ENCODE measurements at regions not wholly inside any gene's neighbourhood (a gene's known extent, or its start where the extent isn't known, plus 50 kb on each side); places are given as distances from the start of the nearest gene placed in this dataset.

GRCh38 chr10:124249196-124249595 is 155.8 kb upstream of the CHST15 start:
- ChIA-PET CTCF (interaction anchor here (0.6 to 1.4 kb wide), 3 partner anchors 17 to 1723 kb away, joined by 3 to 4 read pairs (median 3); no protein-coding TSS in a partner anchor), RAD21 (ENCODE audit: unreplicated experiment) (no interaction called here), POLR2A (interaction anchor here (0.8 kb wide), 1 partner anchor 29 kb away, joined by 3 read pairs; no protein-coding TSS in a partner anchor), SMC1A (ENCODE audit: uncharacterized antibody, unreplicated experiment) (interaction anchor here (0.6 kb wide), 1 partner anchor 36 kb away, joined by 3 read pairs; no protein-coding TSS in a partner anchor)
- H3K9me3 ChIP-seq (replicated peaks; ENCODE audit: control insufficient read depth, insufficient read depth, low read length) = no peaks in the 10 kb centered on the region; the same call in 2 of the 3 replicates
- no peaks in the 10 kb centered on the region for H4K20me1 ChIP-seq (ENCODE audit: control insufficient read depth, insufficient read depth)
- 71% methylated on average over 6 of the region's 6 CpGs for WGBS (ENCODE audit: insufficient coverage, insufficient replicate concordance, low lambda C conversion rate, missing lambda C conversion rate)
- intact Hi-C loops (cut with micrococcal nuclease; ENCODE audit: unreplicated experiment) = no loop called here
- H2AFZ ChIP-seq (ENCODE audit: control insufficient read depth, low read depth, low read length) = no peak overlapping the region
- no peak for ATAC-seq
- H3K9ac ChIP-seq (ENCODE audit: control insufficient read depth, insufficient read depth, low read length) = no peak overlapping the region
- FAIRE-seq = no peak
- H3K4me3 ChIP-seq = no peak overlapping the region
- no peaks in the 10 kb centered on the region for H3K79me2 ChIP-seq (ENCODE audit: control insufficient read depth, insufficient read depth, low read length)
- no peaks in the 10 kb centered on the region for H3K36me3 ChIP-seq (ENCODE audit: control insufficient read depth in 2 of 2, insufficient read depth in 2 of 2, low read length in 1 of 2)
- no peak overlapping the region for H3K27ac ChIP-seq (ENCODE audit: control insufficient read depth, insufficient read depth)
- no TSS peak for BruUV-seq (replicated peaks)
- H3K4me2 ChIP-seq (ENCODE audit: control insufficient read depth, insufficient read depth) = no peak overlapping the region
- in situ Hi-C loops (cut with MboI) = no loop called here
- peaks cover 45% of the 10 kb centered on the region for H3K4me1 ChIP-seq (ENCODE audit: control insufficient read depth, insufficient read depth, low read length)
- H3K27me3 ChIP-seq (replicated peaks in 1 of 2; ENCODE audit: control insufficient read depth in 2 of 2, insufficient read depth in 2 of 2, low read length in 1 of 2) = no peaks in the 10 kb centered on the region; a peak in 1 of 4 replicates
- TF ChIP-seq, protein P1, sequence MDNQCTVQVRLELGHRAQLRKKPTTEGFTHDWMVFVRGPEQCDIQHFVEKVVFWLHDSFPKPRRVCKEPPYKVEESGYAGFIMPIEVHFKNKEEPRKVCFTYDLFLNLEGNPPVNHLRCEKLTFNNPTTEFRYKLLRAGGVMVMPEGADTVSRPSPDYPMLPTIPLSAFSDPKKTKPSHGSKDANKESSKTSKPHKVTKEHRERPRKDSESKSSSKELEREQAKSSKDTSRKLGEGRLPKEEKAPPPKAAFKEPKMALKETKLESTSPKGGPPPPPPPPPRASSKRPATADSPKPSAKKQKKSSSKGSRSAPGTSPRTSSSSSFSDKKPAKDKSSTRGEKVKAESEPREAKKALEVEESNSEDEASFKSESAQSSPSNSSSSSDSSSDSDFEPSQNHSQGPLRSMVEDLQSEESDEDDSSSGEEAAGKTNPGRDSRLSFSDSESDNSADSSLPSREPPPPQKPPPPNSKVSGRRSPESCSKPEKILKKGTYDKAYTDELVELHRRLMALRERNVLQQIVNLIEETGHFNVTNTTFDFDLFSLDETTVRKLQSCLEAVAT (IDR thresholded peaks at IDR 0.05) = no peak
- TF ChIP-seq, protein P2, sequence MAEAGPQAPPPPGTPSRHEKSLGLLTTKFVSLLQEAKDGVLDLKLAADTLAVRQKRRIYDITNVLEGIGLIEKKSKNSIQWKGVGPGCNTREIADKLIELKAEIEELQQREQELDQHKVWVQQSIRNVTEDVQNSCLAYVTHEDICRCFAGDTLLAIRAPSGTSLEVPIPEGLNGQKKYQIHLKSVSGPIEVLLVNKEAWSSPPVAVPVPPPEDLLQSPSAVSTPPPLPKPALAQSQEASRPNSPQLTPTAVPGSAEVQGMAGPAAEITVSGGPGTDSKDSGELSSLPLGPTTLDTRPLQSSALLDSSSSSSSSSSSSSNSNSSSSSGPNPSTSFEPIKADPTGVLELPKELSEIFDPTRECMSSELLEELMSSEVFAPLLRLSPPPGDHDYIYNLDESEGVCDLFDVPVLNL (IDR thresholded peaks at IDR 0.05; ENCODE audit: low read depth, low read length) = no peak
- TF ChIP-seq DPF2 (IDR thresholded peaks at IDR 0.05) = no peak
- TF ChIP-seq CEBPB (IDR thresholded peaks at IDR 0.05; ENCODE audit: borderline replicate concordance in 1 of 2, low read depth in 2 of 2, low read length in 2 of 2) = no peak
- TF ChIP-seq KAT2A (conservative IDR thresholded peaks at IDR 0.05; ENCODE audit: control insufficient read depth, low read depth, low read length) = no peak
- no peak for TF ChIP-seq CBFB (IDR thresholded peaks at IDR 0.05; ENCODE audit: low read depth)
- TF ChIP-seq NKRF (conservative IDR thresholded peaks at IDR 0.05) = no peak
- no peak for TF ChIP-seq PAX5 (IDR thresholded peaks at IDR 0.05; ENCODE audit: borderline replicate concordance, low read depth, low read length)
- no peak for TF ChIP-seq BHLHE40 (IDR thresholded peaks at IDR 0.05; ENCODE audit: borderline replicate concordance in 1 of 2, low read depth in 2 of 2, low read length in 1 of 2)
- no peak for TF ChIP-seq CBX3 (IDR thresholded peaks at IDR 0.05; ENCODE audit: borderline replicate concordance, low read depth)
- TF ChIP-seq SUPT20H (IDR thresholded peaks at IDR 0.05; ENCODE audit: borderline replicate concordance, control insufficient read depth, low read depth, low read length) = no peak
- TF ChIP-seq POLR2AphosphoS2 (IDR thresholded peaks at IDR 0.05; ENCODE audit: low read depth, low read length) = no peak
- no peak for TF ChIP-seq SIN3A (IDR thresholded peaks at IDR 0.05; ENCODE audit: low read depth, low read length)
- TF ChIP-seq SRF (IDR thresholded peaks at IDR 0.05; ENCODE audit: low read depth in 2 of 2, low read length in 2 of 2) = no peak
- no peak for TF ChIP-seq RAD21 (IDR thresholded peaks at IDR 0.05; ENCODE audit: insufficient read depth, low read depth, low read length)
- TF ChIP-seq IKZF2 (IDR thresholded peaks at IDR 0.05) = no peak
- no peak for TF ChIP-seq SIX5 (IDR thresholded peaks at IDR 0.05; ENCODE audit: low read depth, low read length, severe bottlenecking)
- no peak for TF ChIP-seq MXI1 (IDR thresholded peaks at IDR 0.05; ENCODE audit: low read depth, low read length)
- no peak for TF ChIP-seq STAT1 (conservative IDR thresholded peaks at IDR 0.05)
- no peak for DNase-seq (ENCODE audit: low read depth, low spot score)

Measured in GM12878 (cell line).